HG02852 (cell line): ENCODE measurements at regions not wholly inside any gene's neighbourhood (a gene's known extent, or its start where the extent isn't known, plus 50 kb on each side); places are given as distances from the start of the nearest gene placed in this dataset.

ENCODE experiments used
- ATAC-seq: cut with Tn5 transposase; IDR thresholded peaks from one replicate; pipeline ENCODE4 v1.9.1; 2021; ENCODE audit warnings: mild to moderate bottlenecking, moderate library complexity; ENCODE audit not compliant: unreplicated experiment

- ATAC-seq = no peak
Observed at GRCh38 chr17:71964559-71964958, 156.3 kb upstream of the SOX9 start.

- no peak for ATAC-seq
Observed at GRCh38 chr17:71966055-71966454, 154.8 kb upstream of the SOX9 start.

- ATAC-seq = no peak
Observed at GRCh38 chr17:71966459-71967313, 154.1 kb upstream of the SOX9 start.

- ATAC-seq = no peak
Observed at GRCh38 chr17:71969500-71969899, 151.3 kb upstream of the SOX9 start.

GRCh38 chr17:71970312-71970711 is 150.5 kb upstream of the SOX9 start:
- ATAC-seq = peak; percentile 73

GRCh38 chr17:71974051-71974450 is 146.8 kb upstream of the SOX9 start:
- ATAC-seq = no peak

- no peak for ATAC-seq
Observed at GRCh38 chr17:71975331-71975801, 145.5 kb upstream of the SOX9 start.

- no peak for ATAC-seq
Observed at GRCh38 chr17:71976011-71976649, 144.7 kb upstream of the SOX9 start.

GRCh38 chr17:71978435-71978834 is 142.4 kb upstream of the SOX9 start:
- no peak for ATAC-seq

GRCh38 chr17:71980171-71980570 is 140.6 kb upstream of the SOX9 start:
- ATAC-seq = no peak

GRCh38 chr17:71983828-71984227 is 137.0 kb upstream of the SOX9 start:
- ATAC-seq = no peak

GRCh38 chr17:71985111-71986039 is 135.4 kb upstream of the SOX9 start:
- no peak for ATAC-seq

- no peak for ATAC-seq
Observed at GRCh38 chr17:71986886-71987285, 133.9 kb upstream of the SOX9 start.

GRCh38 chr17:71987634-71988033 is 133.2 kb upstream of the SOX9 start:
- no peak for ATAC-seq

GRCh38 chr17:71989117-71989516 is 131.7 kb upstream of the SOX9 start:
- ATAC-seq = no peak

GRCh38 chr17:71993363-71993762 is 127.5 kb upstream of the SOX9 start:
- ATAC-seq = no peak

- no peak for ATAC-seq
Observed at GRCh38 chr17:71995590-71995989, 125.2 kb upstream of the SOX9 start.

- ATAC-seq = no peak
Observed at GRCh38 chr17:72004011-72004427, 116.8 kb upstream of the SOX9 start.

GRCh38 chr17:72004611-72005331 is 116.0 kb upstream of the SOX9 start:
- ATAC-seq = peak; percentile 72

GRCh38 chr17:72005332-72006163 is 115.3 kb upstream of the SOX9 start:
- peak; percentile 54 for ATAC-seq
